Calu3 (cell line): ENCODE measurements at regions not wholly inside any gene's neighbourhood (a gene's known extent, or its start where the extent isn't known, plus 50 kb on each side); places are given as distances from the start of the nearest gene placed in this dataset.

Source experiments
- BruUV-seq: library from RNA; stranded (reverse); fragments of 400-500 nt; replicated peaks from 2 replicates; lab custom pipeline; 2021; lab: Mats Ljungman, UMichigan
- CTCF ChIA-PET: fragments of 300-600 bp; sonication (Branson Sonifier 250); formaldehyde crosslinking; loops from one replicate; lab custom pipeline; 2022; ENCODE audit warnings: antibody characterized with exemption; lab: Charles Lee
- DNase-seq: peaks from one replicate; pipeline ENCODE4 v3.0.0; 2022
- H3K27ac Mint-ChIP-seq: one replicate; pipeline ENCODE4 v1.8.0; 2022; ENCODE audit warnings: mixed read lengths; ENCODE audit not compliant: unreplicated experiment
- H3K27me3 Mint-ChIP-seq: one replicate; pipeline ENCODE4 v1.8.0; 2022; ENCODE audit warnings: mixed read lengths; ENCODE audit not compliant: unreplicated experiment
- H3K36me3 Mint-ChIP-seq: one replicate; pipeline ENCODE4 v1.8.0; 2022; ENCODE audit warnings: mild to moderate bottlenecking, moderate library complexity, mixed read lengths; ENCODE audit not compliant: insufficient read depth, unreplicated experiment
- H3K4me1 Mint-ChIP-seq: one replicate; pipeline ENCODE4 v1.8.0; 2022; ENCODE audit warnings: mild to moderate bottlenecking, low read depth, mixed read lengths; ENCODE audit not compliant: unreplicated experiment
- H3K4me3 Mint-ChIP-seq: one replicate; pipeline ENCODE4 v1.8.0; 2022; ENCODE audit warnings: mild to moderate bottlenecking, low read depth, moderate library complexity, mixed read lengths; ENCODE audit not compliant: unreplicated experiment
- H3K9me3 Mint-ChIP-seq: one replicate; pipeline ENCODE4 v1.8.0; 2022; ENCODE audit warnings: low read depth, mixed read lengths; ENCODE audit not compliant: unreplicated experiment
- CTCF ChIP-seq: fragments of 200-600 bp; IDR thresholded peaks from one replicate; pipeline ENCODE4 v1.8.0; 2022; ENCODE audit warnings: antibody characterized with exemption; ENCODE audit not compliant: unreplicated experiment
- intact Hi-C: fragments of 100-400 bp; cut with micrococcal nuclease; formaldehyde crosslinking; loops from one replicate; pipeline ENCODE4 v1.10.0; 2022; ENCODE audit not compliant: unreplicated experiment

- Mint-ChIP-seq H3K9me3 (no peaks in the 10 kb centered on the region), H3K27me3 (no peaks in the 10 kb centered on the region), H3K4me1 (no peaks in the 10 kb centered on the region), H3K27ac (no peak overlapping the region), H3K36me3 (no peaks in the 10 kb centered on the region), H3K4me3 (no peak overlapping the region)
- no TSS peak for BruUV-seq
- CTCF ChIA-PET, result interaction anchor here (0.6 kb wide), 1 partner anchor 822 kb away, joined by 4 read pairs; no protein-coding TSS in a partner anchor
- no peak for DNase-seq
- no peak for TF ChIP-seq CTCF
- intact Hi-C loops, result no loop called here
These were observed 397.2 kb downstream of the DUSP10 start for GRCh38 chr1:221344693-221345092.

- intact Hi-C loops, result no loop called here
- Mint-ChIP-seq H3K4me3 (no peak overlapping the region), H3K27me3 (no peaks in the 10 kb centered on the region), H3K4me1 (no peaks in the 10 kb centered on the region), H3K9me3 (no peaks in the 10 kb centered on the region), H3K27ac (no peak overlapping the region), H3K36me3 (no peaks in the 10 kb centered on the region)
- no peak for DNase-seq
- TF ChIP-seq CTCF, result no peak
- CTCF ChIA-PET, result no interaction called here
- BruUV-seq, result no TSS peak
These were observed 394.2 kb downstream of the DUSP10 start for GRCh38 chr1:221347706-221348105.

- Mint-ChIP-seq H3K4me3 (no peak overlapping the region), H3K9me3 (peaks cover 2% of the 10 kb centered on the region), H3K27me3 (no peaks in the 10 kb centered on the region), H3K27ac (no peak overlapping the region), H3K4me1 (no peaks in the 10 kb centered on the region), H3K36me3 (no peaks in the 10 kb centered on the region)
- no peak for DNase-seq
- TF ChIP-seq CTCF, result no peak
- intact Hi-C loops, result no loop called here
- no TSS peak for BruUV-seq
- CTCF ChIA-PET, result no interaction called here
These were observed 391.8 kb downstream of the DUSP10 start for GRCh38 chr1:221350091-221350490.

GRCh38 chr1:221356693-221357092, 385.2 kb downstream of the DUSP10 start:
- DNase-seq, result no peak
- Mint-ChIP-seq H3K9me3 (peaks cover 2% of the 10 kb centered on the region), H3K27ac (no peak overlapping the region), H3K4me3 (no peak overlapping the region), H3K4me1 (no peaks in the 10 kb centered on the region), H3K36me3 (no peaks in the 10 kb centered on the region), H3K27me3 (no peaks in the 10 kb centered on the region)
- intact Hi-C loops, result loop anchor here (5.0 kb wide), 1 partner anchor 81 kb away; no protein-coding TSS in a partner anchor
- CTCF ChIA-PET, result no interaction called here
- no peak for TF ChIP-seq CTCF
- no TSS peak for BruUV-seq
